ENCODE measurements at regions not wholly inside any gene's neighbourhood (a gene's known extent, or its start where the extent isn't known, plus 50 kb on each side); places are given as distances from the start of the nearest gene placed in this dataset.

DNA sequence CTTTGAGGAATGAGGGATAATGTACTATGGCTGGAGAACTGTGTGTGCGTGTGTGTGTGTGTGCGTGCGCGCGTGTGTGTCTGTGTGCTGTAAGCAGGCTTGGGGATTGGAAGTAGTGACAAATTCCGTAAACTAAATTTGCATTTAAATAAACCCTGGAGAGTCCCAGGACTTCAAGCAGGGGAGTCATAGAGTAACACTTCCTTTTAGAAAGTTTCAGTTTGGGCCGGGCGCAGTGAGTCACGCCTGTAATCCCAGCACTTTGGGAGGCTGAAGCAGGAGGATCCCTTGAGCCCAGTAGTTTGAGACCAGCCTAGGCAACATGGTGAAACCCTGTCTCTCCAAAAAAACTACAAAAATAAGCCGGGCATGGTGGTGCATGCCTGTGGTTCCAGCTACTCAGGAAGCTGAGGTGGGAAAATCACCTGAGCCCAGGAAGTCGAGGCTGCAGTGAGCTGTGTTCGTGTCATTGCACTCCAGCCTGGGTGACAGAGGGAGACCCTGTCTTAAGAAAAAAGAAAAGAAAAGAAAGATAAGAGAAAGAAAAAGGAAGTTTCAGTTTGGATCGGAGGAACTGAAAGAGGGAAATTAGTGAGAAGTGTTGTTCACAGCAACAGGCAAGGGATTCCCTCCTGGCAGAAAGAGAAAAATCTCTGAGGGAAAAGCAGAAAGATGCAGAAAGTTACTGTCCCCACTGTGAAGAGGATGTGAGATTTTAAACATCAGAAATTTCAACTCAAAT is 222.7 kb upstream of the SOX5 start:
- TF ChIP-seq, protein P1, sequence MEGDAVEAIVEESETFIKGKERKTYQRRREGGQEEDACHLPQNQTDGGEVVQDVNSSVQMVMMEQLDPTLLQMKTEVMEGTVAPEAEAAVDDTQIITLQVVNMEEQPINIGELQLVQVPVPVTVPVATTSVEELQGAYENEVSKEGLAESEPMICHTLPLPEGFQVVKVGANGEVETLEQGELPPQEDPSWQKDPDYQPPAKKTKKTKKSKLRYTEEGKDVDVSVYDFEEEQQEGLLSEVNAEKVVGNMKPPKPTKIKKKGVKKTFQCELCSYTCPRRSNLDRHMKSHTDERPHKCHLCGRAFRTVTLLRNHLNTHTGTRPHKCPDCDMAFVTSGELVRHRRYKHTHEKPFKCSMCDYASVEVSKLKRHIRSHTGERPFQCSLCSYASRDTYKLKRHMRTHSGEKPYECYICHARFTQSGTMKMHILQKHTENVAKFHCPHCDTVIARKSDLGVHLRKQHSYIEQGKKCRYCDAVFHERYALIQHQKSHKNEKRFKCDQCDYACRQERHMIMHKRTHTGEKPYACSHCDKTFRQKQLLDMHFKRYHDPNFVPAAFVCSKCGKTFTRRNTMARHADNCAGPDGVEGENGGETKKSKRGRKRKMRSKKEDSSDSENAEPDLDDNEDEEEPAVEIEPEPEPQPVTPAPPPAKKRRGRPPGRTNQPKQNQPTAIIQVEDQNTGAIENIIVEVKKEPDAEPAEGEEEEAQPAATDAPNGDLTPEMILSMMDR (IDR thresholded peaks at IDR 0.05), result no peak
- TF ChIP-seq TP53 (CRISPR knock-in tag; IDR thresholded peaks at IDR 0.05) (no peak), E2F5 (CRISPR knock-in tag; IDR thresholded peaks at IDR 0.05) (no peak)

Data from WTC11 (cell line).